ENCODE measurements at regions not wholly inside any gene's neighbourhood (a gene's known extent, or its start where the extent isn't known, plus 50 kb on each side); places are given as distances from the start of the nearest gene placed in this dataset.

- TF ChIP-seq CTCF (IDR thresholded peaks at IDR 0.05) (no peak), POLR2A (IDR thresholded peaks at IDR 0.05) (no peak)
Observed at GRCh38 chr12:24551163-24551786, 397.6 kb downstream of the BCAT1 start.
